ENCODE measurements at regions not wholly inside any gene's neighbourhood (a gene's known extent, or its start where the extent isn't known, plus 50 kb on each side); places are given as distances from the start of the nearest gene placed in this dataset.

GRCh38 chr11:116360221-116360941 lies 412.4 kb downstream of the BUD13 start (continued):
- TF ChIP-seq ZNF343 (CRISPR knock-in tag; IDR thresholded peaks at IDR 0.05) (no peak), PRDM15 (CRISPR knock-in tag; IDR thresholded peaks at IDR 0.05) (no peak), ZKSCAN8 (CRISPR knock-in tag; IDR thresholded peaks at IDR 0.05; ENCODE audit: borderline replicate concordance) (no peak), STAT6 (CRISPR knock-in tag; IDR thresholded peaks at IDR 0.05; ENCODE audit: borderline replicate concordance) (no peak), ELF4 (CRISPR knock-in tag; IDR thresholded peaks at IDR 0.05; ENCODE audit: borderline replicate concordance) (no peak), TFDP2 (CRISPR knock-in tag; IDR thresholded peaks at IDR 0.05) (no peak), ZNF382 (CRISPR knock-in tag; IDR thresholded peaks at IDR 0.05; ENCODE audit: borderline replicate concordance) (no peak), ZNF577 (CRISPR knock-in tag; IDR thresholded peaks at IDR 0.05; ENCODE audit: borderline replicate concordance, low read depth) (no peak), TAF15 (IDR thresholded peaks at IDR 0.05; ENCODE audit: low read depth, low read length, poor library complexity, severe bottlenecking) (no peak), ZBTB14 (CRISPR knock-in tag; IDR thresholded peaks at IDR 0.05) (no peak), ZBTB34 (CRISPR knock-in tag; IDR thresholded peaks at IDR 0.05) (no peak), JARID2 (CRISPR knock-in tag; IDR thresholded peaks at IDR 0.05; ENCODE audit: insufficient replicate concordance) (no peak)

Data from HepG2 (cell line).